DND-41 (cell line): ENCODE measurements at regions not wholly inside any gene's neighbourhood (a gene's known extent, or its start where the extent isn't known, plus 50 kb on each side); places are given as distances from the start of the nearest gene placed in this dataset.
A peak's percentile ranks its signal among the peaks of the same experiment; 100 is the strongest.

Experiments
- ATAC-seq: fragments of 200-7000 bp; cut with Tn5 transposase; 3 replicates; pipeline ENCODE4 v1.9.1; 2021; ENCODE audit warnings: low read depth; ENCODE audit not compliant: insufficient read depth
- DNase-seq: peaks from one replicate; pipeline ENCODE4 v3.0.0-alpha.2; 2020
- H2AFZ ChIP-seq: 2 replicates; pipeline ENCODE4 v1.6.0; 2012; ENCODE audit warnings: low read depth, low read length
- H3K27ac ChIP-seq: 2 replicates; pipeline ENCODE4 v1.5.1; 2012; ENCODE audit warnings: low read length, inconsistent platforms
- H3K27me3 ChIP-seq: fragments of 200-600 bp; sonication (generic); 2 replicates; pipeline ENCODE4 v1.6.0; 2012; ENCODE audit warnings: low read length, mild to moderate bottlenecking, inconsistent platforms; ENCODE audit not compliant: insufficient read depth, poor library complexity
- H3K36me3 ChIP-seq: 2 replicates; pipeline ENCODE4 v1.5.1; 2012; ENCODE audit warnings: low read length, inconsistent platforms; ENCODE audit not compliant: insufficient read depth
- H3K4me1 ChIP-seq: 2 replicates; pipeline ENCODE4 v1.5.1; 2012; ENCODE audit warnings: mild to moderate bottlenecking, low read length; ENCODE audit not compliant: insufficient read depth
- H3K4me2 ChIP-seq: 2 replicates; pipeline ENCODE4 v1.6.0; 2012; ENCODE audit warnings: mild to moderate bottlenecking, moderate library complexity, low read length, inconsistent platforms; ENCODE audit not compliant: insufficient read depth
- H3K4me3 ChIP-seq, 2 experiments: fragments of 200-600 bp in 1 of 2; shearing (Covaris generic) in 1 of 2; 2 replicates each; pipeline ENCODE4 v1.5.1; 2012 to 2016; ENCODE audit warnings: inconsistent platforms in 2 of 2, low read length in 2 of 2, mild to moderate bottlenecking in 2 of 2, low read depth in 1 of 2, moderate library complexity in 1 of 2
- H3K79me2 ChIP-seq: 2 replicates; pipeline ENCODE4 v1.6.0; 2012; ENCODE audit warnings: low read length, inconsistent platforms; ENCODE audit not compliant: insufficient read depth
- H3K9ac ChIP-seq: 2 replicates; pipeline ENCODE4 v1.6.0; 2012; ENCODE audit warnings: low read depth, mild to moderate bottlenecking, inconsistent platforms, low read length, moderate library complexity
- H3K9me3 ChIP-seq: 2 replicates; pipeline ENCODE4 v1.5.1; 2012; ENCODE audit warnings: low read length, moderate library complexity, mild to moderate bottlenecking, inconsistent platforms; ENCODE audit not compliant: insufficient read depth, severe bottlenecking
- H4K20me1 ChIP-seq: 2 replicates; pipeline ENCODE4 v1.6.0; 2012; ENCODE audit warnings: low read length; ENCODE audit not compliant: insufficient read depth
- EZH2 ChIP-seq: IDR thresholded peaks from 3 replicates; pipeline ENCODE4 v1.6.1; 2012; ENCODE audit warnings: borderline replicate concordance, low read depth, mild to moderate bottlenecking, moderate library complexity, low read length, inconsistent platforms; ENCODE audit not compliant: severe bottlenecking
- TF ChIP-seq, protein P1 (sequence below): IDR thresholded peaks from 2 replicates; pipeline ENCODE4 v1.5.1; 2012; ENCODE audit warnings: borderline replicate concordance, low read length, moderate library complexity, mild to moderate bottlenecking; ENCODE audit not compliant: poor library complexity, severe bottlenecking; ENCODE audit errors: extremely low read depth

GRCh38 chr2:164420787-164421186 is 200.5 kb downstream of the GRB14 start:
- Histone ChIP-seq H3K4me1 (no peaks in the 10 kb centered on the region), H3K9ac (no peak overlapping the region), H4K20me1 (no peaks in the 10 kb centered on the region), H3K4me2 (no peak overlapping the region), H3K27me3 (no peaks in the 10 kb centered on the region), H2AFZ (no peak overlapping the region), H3K27ac (no peak overlapping the region), H3K79me2 (no peaks in the 10 kb centered on the region), H3K36me3 (no peaks in the 10 kb centered on the region), H3K4me3 (no peak overlapping the region), H3K9me3 (no peaks in the 10 kb centered on the region)
- ATAC-seq (no peak), DNase-seq (no peak)
- TF ChIP-seq EZH2, result no peak
- TF ChIP-seq, protein P1, sequence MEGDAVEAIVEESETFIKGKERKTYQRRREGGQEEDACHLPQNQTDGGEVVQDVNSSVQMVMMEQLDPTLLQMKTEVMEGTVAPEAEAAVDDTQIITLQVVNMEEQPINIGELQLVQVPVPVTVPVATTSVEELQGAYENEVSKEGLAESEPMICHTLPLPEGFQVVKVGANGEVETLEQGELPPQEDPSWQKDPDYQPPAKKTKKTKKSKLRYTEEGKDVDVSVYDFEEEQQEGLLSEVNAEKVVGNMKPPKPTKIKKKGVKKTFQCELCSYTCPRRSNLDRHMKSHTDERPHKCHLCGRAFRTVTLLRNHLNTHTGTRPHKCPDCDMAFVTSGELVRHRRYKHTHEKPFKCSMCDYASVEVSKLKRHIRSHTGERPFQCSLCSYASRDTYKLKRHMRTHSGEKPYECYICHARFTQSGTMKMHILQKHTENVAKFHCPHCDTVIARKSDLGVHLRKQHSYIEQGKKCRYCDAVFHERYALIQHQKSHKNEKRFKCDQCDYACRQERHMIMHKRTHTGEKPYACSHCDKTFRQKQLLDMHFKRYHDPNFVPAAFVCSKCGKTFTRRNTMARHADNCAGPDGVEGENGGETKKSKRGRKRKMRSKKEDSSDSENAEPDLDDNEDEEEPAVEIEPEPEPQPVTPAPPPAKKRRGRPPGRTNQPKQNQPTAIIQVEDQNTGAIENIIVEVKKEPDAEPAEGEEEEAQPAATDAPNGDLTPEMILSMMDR, result no peak

- no peaks in the 10 kb centered on the region for H4K20me1 ChIP-seq
- no peaks in the 10 kb centered on the region for H3K9me3 ChIP-seq
- DNase-seq (no peak), ATAC-seq (no peak)
- H3K36me3 ChIP-seq, result no peaks in the 10 kb centered on the region
- H3K79me2 ChIP-seq, result no peaks in the 10 kb centered on the region
- no peak overlapping the region for H3K4me3 ChIP-seq
- no peak overlapping the region for H3K4me2 ChIP-seq
- no peak overlapping the region for H3K9ac ChIP-seq
- H3K27ac ChIP-seq, result no peak overlapping the region
- no peak for TF ChIP-seq EZH2
- TF ChIP-seq, protein P1, result no peak
- H3K4me1 ChIP-seq, result no peaks in the 10 kb centered on the region
- H2AFZ ChIP-seq, result no peak overlapping the region
- no peaks in the 10 kb centered on the region for H3K27me3 ChIP-seq
Measured at GRCh38 chr2:164412831-164413230, 208.5 kb downstream of the GRB14 start.

DNA sequence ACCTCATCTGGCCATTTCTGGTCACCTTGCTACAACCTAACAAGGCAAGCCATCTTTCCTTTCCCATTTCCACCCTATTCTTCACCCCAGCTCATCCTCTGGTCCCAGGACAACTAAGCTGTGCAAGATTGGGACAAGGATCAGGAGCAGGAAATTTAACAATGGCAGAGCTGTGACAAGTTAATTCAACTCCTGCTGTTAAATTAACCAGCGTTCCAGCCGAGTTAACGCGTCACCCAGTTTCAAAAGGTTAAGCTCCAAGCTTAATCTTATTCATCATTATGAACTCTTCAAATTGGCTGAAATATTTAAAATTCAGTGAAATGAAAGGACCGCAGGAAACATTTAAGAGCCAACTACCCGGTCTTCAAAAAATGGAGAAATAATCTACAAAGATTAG is 231.9 kb downstream of the GRB14 start:
- no peaks in the 10 kb centered on the region for H3K36me3 ChIP-seq
- no peak for DNase-seq
- no peaks in the 10 kb centered on the region for H3K79me2 ChIP-seq
- H3K27me3 ChIP-seq, result no peaks in the 10 kb centered on the region
- H3K4me3 ChIP-seq, result no peak overlapping the region
- no peak overlapping the region for H3K4me2 ChIP-seq
- no peak for ATAC-seq
- no peak overlapping the region for H2AFZ ChIP-seq
- H3K27ac ChIP-seq, result no peak overlapping the region
- TF ChIP-seq EZH2, result no peak
- TF ChIP-seq, protein P1, result no peak
- H3K4me1 ChIP-seq, result no peaks in the 10 kb centered on the region
- H4K20me1 ChIP-seq, result no peaks in the 10 kb centered on the region
- no peak overlapping the region for H3K9ac ChIP-seq
- H3K9me3 ChIP-seq, result no peaks in the 10 kb centered on the region

DNA sequence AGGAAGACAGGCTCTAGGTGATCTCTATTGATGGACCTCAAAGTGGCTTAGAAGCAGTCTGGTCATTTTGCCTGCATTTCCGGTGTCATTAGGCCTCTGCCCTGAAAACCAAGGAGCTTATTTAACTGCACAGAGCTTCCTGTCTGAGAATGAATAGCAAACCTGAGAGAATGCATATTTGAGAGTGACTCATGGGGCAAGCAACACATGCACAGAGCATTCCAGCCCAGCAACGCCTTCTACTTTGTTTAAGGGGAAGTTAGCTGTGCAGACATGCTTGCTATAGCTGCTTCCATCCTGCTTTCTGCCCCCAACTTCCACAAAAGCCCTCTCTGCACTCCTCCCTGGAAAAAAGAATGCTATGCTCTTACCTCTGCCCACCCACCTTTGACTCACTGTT is 232.8 kb downstream of the GRB14 start:
- Histone ChIP-seq H3K36me3 (no peaks in the 10 kb centered on the region), H3K9me3 (no peaks in the 10 kb centered on the region), H3K9ac (no peak overlapping the region), H3K27me3 (no peaks in the 10 kb centered on the region), H2AFZ (no peak overlapping the region), H3K79me2 (no peaks in the 10 kb centered on the region), H3K27ac (no peak overlapping the region), H4K20me1 (no peaks in the 10 kb centered on the region), H3K4me1 (no peaks in the 10 kb centered on the region), H3K4me3 (no peak overlapping the region), H3K4me2 (no peak overlapping the region)
- TF ChIP-seq, protein P1, result no peak
- TF ChIP-seq EZH2, result no peak
- ATAC-seq, result 0 out of 3 replicates have a peak, but pooled peaks have one; percentile 19
- DNase-seq, result no peak
